CD14-positive monocyte (primary cell): ENCODE measurements at regions not wholly inside any gene's neighbourhood (a gene's known extent, or its start where the extent isn't known, plus 50 kb on each side); places are given as distances from the start of the nearest gene placed in this dataset.

Experiments used
- DNase-seq, 3 donors: peaks; one replicate each; pipeline ENCODE4 v3.0.0-alpha.2; 2011 to 2022
- H2AFZ ChIP-seq: 2 replicates; pipeline ENCODE4 v1.6.0; 2012; ENCODE audit warnings: mild to moderate bottlenecking, low read depth, low read length, inconsistent platforms; ENCODE audit not compliant: insufficient read depth, poor library complexity, severe bottlenecking
- H3K27ac ChIP-seq, 2 donors: 1 replicate in 1 of 2; 2 replicates in 1 of 2; pipeline ENCODE4 v1.5.1; 2012 to 2013; ENCODE audit warnings: low read length in 2 of 2, control low read depth in 1 of 2, inconsistent platforms in 1 of 2, low read depth in 1 of 2, mild to moderate bottlenecking in 1 of 2
- H3K27me3 ChIP-seq, 2 donors: one replicate each; pipeline versions ENCODE4 v1.6.0 to v1.6.1; 2011 to 2013; ENCODE audit warnings: low read length in 2 of 2; ENCODE audit not compliant: control insufficient read depth in 2 of 2, insufficient read depth in 2 of 2
- H3K36me3 ChIP-seq, 2 donors: replicated peaks in 1 of 2; 1 replicate in 1 of 2; 2 replicates in 1 of 2; pipeline versions ENCODE4 v1.5.1 to v1.6.1; 2012 to 2013; ENCODE audit warnings: low read length in 2 of 2, control low read depth in 1 of 2, inconsistent platforms in 1 of 2, mild to moderate bottlenecking in 1 of 2; ENCODE audit not compliant: insufficient read depth in 2 of 2, control insufficient read depth in 1 of 2
- H3K4me1 ChIP-seq, 2 donors: 1 replicate in 1 of 2; 2 replicates in 1 of 2; pipeline versions ENCODE4 v1.5.1 to v1.6.1; 2012 to 2013; ENCODE audit warnings: low read length in 2 of 2, control low read depth in 1 of 2, inconsistent platforms in 1 of 2, mild to moderate bottlenecking in 1 of 2, moderate library complexity in 1 of 2; ENCODE audit not compliant: insufficient read depth in 2 of 2, control insufficient read depth in 1 of 2
- H3K4me2 ChIP-seq: replicated peaks from 2 replicates; pipeline ENCODE3; 2012; ENCODE audit warnings: low read length, moderate library complexity, mild to moderate bottlenecking; ENCODE audit not compliant: poor library complexity, severe bottlenecking; ENCODE audit errors: extremely low read depth
- H3K4me3 ChIP-seq, 3 experiments: fragments of 200-600 bp in 1 of 3; sonication (generic) in 1 of 3; replicated peaks in 1 of 3; 1 replicate in 2 of 3; 2 replicates in 1 of 3; pipeline ENCODE4 v1.5.1; 2011 to 2013; ENCODE audit warnings: low read length in 3 of 3, mild to moderate bottlenecking in 3 of 3, control low read depth in 2 of 3, low read depth in 2 of 3, inconsistent platforms in 1 of 3, moderate library complexity in 1 of 3
- H3K79me2 ChIP-seq: 2 replicates; pipeline ENCODE4 v1.6.0; 2012; ENCODE audit warnings: mild to moderate bottlenecking, control low read depth, inconsistent platforms, low read length, moderate library complexity; ENCODE audit not compliant: insufficient read depth
- H3K9ac ChIP-seq: 2 replicates; pipeline ENCODE4 v1.6.0; 2017; ENCODE audit warnings: low read length, mild to moderate bottlenecking; ENCODE audit not compliant: insufficient read depth, poor library complexity, severe bottlenecking
- H3K9me3 ChIP-seq, 2 donors: replicated peaks in 1 of 2; 1 replicate in 1 of 2; 2 replicates in 1 of 2; pipeline versions ENCODE4 v1.5.1 to v1.6.1; 2012 to 2013; ENCODE audit warnings: low read length in 2 of 2, control low read depth in 1 of 2; ENCODE audit not compliant: control insufficient read depth in 1 of 2, insufficient read depth in 1 of 2
- H4K20me1 ChIP-seq: 2 replicates; pipeline ENCODE4 v1.6.0; 2012; ENCODE audit warnings: mild to moderate bottlenecking, low read length, control low read depth, moderate library complexity; ENCODE audit not compliant: insufficient read depth
- H3K27ac Mint-ChIP-seq, 7 donors: one replicate each; pipeline ENCODE4 v1.8.0; 2020; ENCODE audit warnings: mild to moderate bottlenecking in 7 of 7, mixed read lengths in 7 of 7, moderate library complexity in 6 of 7, inconsistent platforms in 2 of 7
- H3K27me3 Mint-ChIP-seq, 3 donors: one replicate each; pipeline ENCODE4 v1.8.0; 2021 to 2022; ENCODE audit warnings: low read depth in 3 of 3, mild to moderate bottlenecking in 3 of 3, mixed read lengths in 3 of 3, moderate library complexity in 3 of 3, inconsistent platforms in 1 of 3
- H3K36me3 Mint-ChIP-seq, 2 donors: one replicate each; pipeline ENCODE4 v1.8.0; 2020; ENCODE audit warnings: mixed read lengths in 2 of 2, inconsistent platforms in 1 of 2, mild to moderate bottlenecking in 1 of 2
- H3K4me1 Mint-ChIP-seq: one replicate; pipeline ENCODE4 v1.8.0; 2020; ENCODE audit warnings: mild to moderate bottlenecking, mixed read lengths
- H3K4me3 Mint-ChIP-seq, 2 donors: one replicate each; pipeline ENCODE4 v1.8.0; 2020; ENCODE audit warnings: mild to moderate bottlenecking in 2 of 2, mixed read lengths in 2 of 2, moderate library complexity in 1 of 2
- H3K9me3 Mint-ChIP-seq, 7 donors: one replicate each; pipeline ENCODE4 v1.8.0; 2020 to 2022; ENCODE audit warnings: mixed read lengths in 7 of 7, mild to moderate bottlenecking in 6 of 7, moderate library complexity in 6 of 7, inconsistent platforms in 2 of 7
- CTCF ChIP-seq: fragments of 200-600 bp; IDR thresholded peaks from one replicate; pipeline ENCODE4 v1.8.0; 2022; ENCODE audit warnings: antibody characterized with exemption, mild to moderate bottlenecking
- WGBS: methylation state at CpG from one replicate; pipeline ENCODE4 v1.1.5; 2013; ENCODE audit warnings: missing lambda C conversion rate; ENCODE audit not compliant: insufficient coverage; 5-methylcytosine and 5-hydroxymethylcytosine counted together
- intact Hi-C, 2 donors: fragments of 100-400 bp; cut with micrococcal nuclease; formaldehyde crosslinking; loops; one replicate each; pipeline versions ENCODE4 v1.15.0 to v1.15.1; 2023

GRCh38 chr5:162796507-162796906, 640.9 kb upstream of the CCNG1 start:
- no peak overlapping the region for H2AFZ ChIP-seq
- H3K36me3 ChIP-seq, result no peaks in the 10 kb centered on the region
- H3K27me3 ChIP-seq, result no peaks in the 10 kb centered on the region
- TF ChIP-seq CTCF, result no peak
- no peaks in the 10 kb centered on the region for H3K36me3 Mint-ChIP-seq
- H3K4me1 ChIP-seq, result no peaks in the 10 kb centered on the region
- no peaks in the 10 kb centered on the region for H4K20me1 ChIP-seq
- H3K9ac ChIP-seq, result no peak overlapping the region
- no peak overlapping the region for H3K4me3 Mint-ChIP-seq
- DNase-seq, result no peak
- H3K9me3 ChIP-seq, result peaks cover 6 to 16% of the 10 kb centered on the region in 2 donors
- H3K27ac Mint-ChIP-seq, result no peak overlapping the region
- no peak overlapping the region for H3K27ac ChIP-seq
- H3K27me3 Mint-ChIP-seq, result no peaks in the 10 kb centered on the region
- H3K4me3 ChIP-seq, result no peak overlapping the region
- intact Hi-C loops, result no loop called here
- peaks cover 0 to 6% (median 1%) of the 10 kb centered on the region in 7 donors for H3K9me3 Mint-ChIP-seq
- H3K79me2 ChIP-seq, result no peaks in the 10 kb centered on the region
- no peaks in the 10 kb centered on the region for H3K4me1 Mint-ChIP-seq
- no peak overlapping the region for H3K4me2 ChIP-seq
- WGBS, result 29% methylated on average over 1 of the region's 3 CpGs

- no peak overlapping the region for H3K27ac ChIP-seq
- no peak overlapping the region for H3K4me3 ChIP-seq
- Mint-ChIP-seq H3K27me3 (no peaks in the 10 kb centered on the region), H3K36me3 (no peaks in the 10 kb centered on the region), H3K4me3 (no peak overlapping the region), H3K9me3 (peaks cover 0 to 4% (median 1%) of the 10 kb centered on the region in 7 donors), H3K27ac (no peak overlapping the region), H3K4me1 (no peaks in the 10 kb centered on the region)
- no peak overlapping the region for H3K4me2 ChIP-seq
- no peak for DNase-seq
- no peaks in the 10 kb centered on the region for H3K36me3 ChIP-seq
- no peaks in the 10 kb centered on the region for H4K20me1 ChIP-seq
- intact Hi-C loops, result no loop called here
- no peak overlapping the region for H2AFZ ChIP-seq
- H3K9ac ChIP-seq, result no peak overlapping the region
- H3K27me3 ChIP-seq, result no peaks in the 10 kb centered on the region
- H3K4me1 ChIP-seq, result no peaks in the 10 kb centered on the region
- peaks cover 0 to 8% of the 10 kb centered on the region in 2 donors for H3K9me3 ChIP-seq
- H3K79me2 ChIP-seq, result no peaks in the 10 kb centered on the region
- no CpG with 5 or more reads among the region's 1 CpG for WGBS
- no peak for TF ChIP-seq CTCF
These were observed 637.1 kb upstream of the CCNG1 start for GRCh38 chr5:162800301-162800700.
